Liver (tissue), 8 donors: ENCODE measurements at regions not wholly inside any gene's neighbourhood (a gene's known extent, or its start where the extent isn't known, plus 50 kb on each side); places are given as distances from the start of the nearest gene placed in this dataset.

Experiments
- DNase-seq: peaks from one replicate; pipeline ENCODE4 v3.0.0-alpha.2; 2017; ENCODE audit warnings: low spot score
- H3K27ac ChIP-seq, 2 donors: one replicate each; pipeline ENCODE4 v1.7.0; 2013; ENCODE audit warnings: inconsistent platforms in 2 of 2, low read length in 2 of 2, control low read depth in 1 of 2, low read depth in 1 of 2, mild to moderate bottlenecking in 1 of 2
- H3K27me3 ChIP-seq, 4 donors: one replicate each; pipeline versions ENCODE4 v1.6.1 to v1.7.0; 2013; ENCODE audit warnings: low read length in 3 of 4, inconsistent platforms in 1 of 4, mild to moderate bottlenecking in 1 of 4, moderate library complexity in 1 of 4; ENCODE audit not compliant: control insufficient read depth in 4 of 4, insufficient read depth in 4 of 4
- H3K36me3 ChIP-seq, 4 donors: one replicate each; pipeline versions ENCODE4 v1.6.1 to v1.7.0; 2013; ENCODE audit warnings: low read length in 3 of 4, mild to moderate bottlenecking in 3 of 4, low read depth in 1 of 4, moderate library complexity in 1 of 4; ENCODE audit not compliant: control insufficient read depth in 4 of 4, insufficient read depth in 3 of 4
- H3K4me1 ChIP-seq, 4 donors: one replicate each; pipeline versions ENCODE4 v1.6.1 to v1.7.0; 2013; ENCODE audit warnings: low read length in 3 of 4, mild to moderate bottlenecking in 3 of 4, moderate library complexity in 1 of 4; ENCODE audit not compliant: control insufficient read depth in 4 of 4, insufficient read depth in 4 of 4
- H3K4me3 ChIP-seq, 3 donors: one replicate each; pipeline versions ENCODE4 v1.6.1 to v1.7.0; 2013; ENCODE audit warnings: low read length in 3 of 3, control low read depth in 1 of 3, low read depth in 1 of 3, mild to moderate bottlenecking in 1 of 3
- H3K9ac ChIP-seq, 2 donors: one replicate each; pipeline ENCODE4 v1.7.0; 2013; ENCODE audit warnings: low read length in 2 of 2, mild to moderate bottlenecking in 2 of 2, moderate library complexity in 2 of 2, control low read depth in 1 of 2, low read depth in 1 of 2
- H3K9me3 ChIP-seq, 4 donors: one replicate each; pipeline versions ENCODE4 v1.6.1 to v1.7.0; 2013; ENCODE audit warnings: low read length in 3 of 4; ENCODE audit not compliant: control insufficient read depth in 4 of 4
- EGR1 ChIP-seq, 2 donors: IDR thresholded peaks; 2 replicates each; pipeline ENCODE4 v1.6.1; 2016 to 2018; ENCODE audit warnings: antibody characterized with exemption in 2 of 2, low read depth in 2 of 2
- FOXA1 ChIP-seq: IDR thresholded peaks from 2 replicates; pipeline ENCODE4 v1.6.1; 2016; ENCODE audit warnings: antibody characterized with exemption
- FOXA2 ChIP-seq: IDR thresholded peaks from 2 replicates; pipeline ENCODE4 v1.6.1; 2016; ENCODE audit warnings: antibody characterized with exemption
- GABPA ChIP-seq, 2 donors: IDR thresholded peaks in 1 of 2; conservative IDR thresholded peaks in 1 of 2; 2 replicates each; pipeline ENCODE4 v1.6.1; 2016; ENCODE audit warnings: antibody characterized with exemption in 2 of 2, mild to moderate bottlenecking in 1 of 2, moderate library complexity in 1 of 2
- HNF4A ChIP-seq, 2 donors: conservative IDR thresholded peaks; 2 replicates each; pipeline ENCODE4 v1.6.1; 2016; ENCODE audit warnings: antibody characterized with exemption in 2 of 2, mild to moderate bottlenecking in 2 of 2
- HNF4G ChIP-seq: IDR thresholded peaks from 2 replicates; pipeline ENCODE4 v1.6.1; 2016; ENCODE audit warnings: antibody characterized with exemption
- JUND ChIP-seq, 2 donors: IDR thresholded peaks; 2 replicates each; pipeline ENCODE4 v1.6.1; 2016; ENCODE audit warnings: antibody characterized with exemption in 2 of 2
- MAX ChIP-seq: IDR thresholded peaks from 2 replicates; pipeline ENCODE4 v1.6.1; 2016; ENCODE audit warnings: antibody characterized with exemption
- NR2F2 ChIP-seq: IDR thresholded peaks from 2 replicates; pipeline ENCODE4 v1.6.1; 2016; ENCODE audit warnings: antibody characterized with exemption
- RAD21 ChIP-seq, 2 donors: IDR thresholded peaks; 2 replicates each; pipeline ENCODE4 v1.6.1; 2016; ENCODE audit warnings: antibody characterized with exemption in 2 of 2, mild to moderate bottlenecking in 2 of 2
- REST ChIP-seq: IDR thresholded peaks from 2 replicates; pipeline ENCODE4 v1.6.1; 2016; ENCODE audit warnings: antibody characterized with exemption, mild to moderate bottlenecking
- SP1 ChIP-seq: IDR thresholded peaks from 2 replicates; pipeline ENCODE4 v1.6.1; 2018; ENCODE audit warnings: antibody characterized with exemption, mild to moderate bottlenecking
- TAF1 ChIP-seq: conservative IDR thresholded peaks from 2 replicates; pipeline ENCODE4 v1.6.1; 2016; ENCODE audit warnings: antibody characterized with exemption, mild to moderate bottlenecking
- YY1 ChIP-seq: IDR thresholded peaks from 2 replicates; pipeline ENCODE4 v1.6.1; 2016; ENCODE audit warnings: antibody characterized with exemption, mild to moderate bottlenecking
- ZBTB33 ChIP-seq: IDR thresholded peaks from 2 replicates; pipeline ENCODE4 v1.6.1; 2016; ENCODE audit warnings: antibody characterized with exemption
- WGBS: extraction: QIAGEN DNeasy Blood & Tissue Kit; methylation state at CpG from one replicate; pipeline ENCODE4 v1.1.7; 2013; 5-methylcytosine and 5-hydroxymethylcytosine counted together
- TF ChIP-seq, protein P1 (sequence below): fragments of 150-350 bp; IDR thresholded peaks from 2 replicates; pipeline ENCODE4 v1.5.1; 2017; ENCODE audit warnings: improper control_type of control experiment, low read depth, low read length; ENCODE audit not compliant: missing input control
- donor health status: healthy.
- donor health status: healthy.
- donor health status: healthy.
- donor health status: healthy.
- donor health status: healthy.

GRCh38 chr4:147139455-147140198 is 194.0 kb upstream of the TTC29 start:
- H3K36me3 ChIP-seq, result no peaks in the 10 kb centered on the region
- DNase-seq, result no peak
- H3K27ac ChIP-seq, result no peak overlapping the region
- H3K9ac ChIP-seq, result no peak overlapping the region
- no peak overlapping the region for H3K4me3 ChIP-seq
- H3K9me3 ChIP-seq, result no peaks in the 10 kb centered on the region
- peaks cover 0 to 4% (median 0%) of the 10 kb centered on the region in 4 donors for H3K4me1 ChIP-seq
- TF ChIP-seq JUND (IDR thresholded peaks at IDR 0.05) (no peak), YY1 (no peak), FOXA2 (no peak), ZBTB33 (no peak), FOXA1 (no peak), RAD21 (IDR thresholded peaks at IDR 0.05) (no peak), NR2F2 (no peak)
- TF ChIP-seq, protein P1, sequence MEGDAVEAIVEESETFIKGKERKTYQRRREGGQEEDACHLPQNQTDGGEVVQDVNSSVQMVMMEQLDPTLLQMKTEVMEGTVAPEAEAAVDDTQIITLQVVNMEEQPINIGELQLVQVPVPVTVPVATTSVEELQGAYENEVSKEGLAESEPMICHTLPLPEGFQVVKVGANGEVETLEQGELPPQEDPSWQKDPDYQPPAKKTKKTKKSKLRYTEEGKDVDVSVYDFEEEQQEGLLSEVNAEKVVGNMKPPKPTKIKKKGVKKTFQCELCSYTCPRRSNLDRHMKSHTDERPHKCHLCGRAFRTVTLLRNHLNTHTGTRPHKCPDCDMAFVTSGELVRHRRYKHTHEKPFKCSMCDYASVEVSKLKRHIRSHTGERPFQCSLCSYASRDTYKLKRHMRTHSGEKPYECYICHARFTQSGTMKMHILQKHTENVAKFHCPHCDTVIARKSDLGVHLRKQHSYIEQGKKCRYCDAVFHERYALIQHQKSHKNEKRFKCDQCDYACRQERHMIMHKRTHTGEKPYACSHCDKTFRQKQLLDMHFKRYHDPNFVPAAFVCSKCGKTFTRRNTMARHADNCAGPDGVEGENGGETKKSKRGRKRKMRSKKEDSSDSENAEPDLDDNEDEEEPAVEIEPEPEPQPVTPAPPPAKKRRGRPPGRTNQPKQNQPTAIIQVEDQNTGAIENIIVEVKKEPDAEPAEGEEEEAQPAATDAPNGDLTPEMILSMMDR, result no peak
- no peaks in the 10 kb centered on the region for H3K27me3 ChIP-seq
- 87% methylated on average over 9 of the region's 9 CpGs for WGBS

DNA sequence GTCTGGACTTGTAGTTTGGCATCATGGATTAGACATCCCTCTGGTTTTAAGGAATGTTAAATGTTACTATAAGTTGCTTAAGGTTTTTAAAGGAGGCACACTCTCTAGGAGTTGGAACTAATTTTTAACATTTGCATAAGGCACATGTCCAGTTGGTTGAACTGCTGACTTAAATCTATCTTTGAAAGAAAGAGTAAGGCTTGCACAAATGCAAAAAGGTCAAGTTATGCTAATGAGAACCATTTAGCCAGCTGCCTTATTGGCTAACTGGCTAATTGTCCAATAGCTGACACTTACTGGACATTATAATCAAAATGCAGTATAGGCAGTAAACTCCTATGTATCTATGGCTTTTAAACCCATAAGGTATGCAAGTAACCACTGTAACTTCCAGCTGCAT is 206.1 kb upstream of the TTC29 start:
- Histone ChIP-seq H3K4me3 (no peak overlapping the region), H3K27ac (no peak overlapping the region), H3K36me3 (no peaks in the 10 kb centered on the region), H3K27me3 (peaks cover 0 to 3% (median 0%) of the 10 kb centered on the region in 4 donors), H3K9ac (no peak overlapping the region), H3K4me1 (no peaks in the 10 kb centered on the region), H3K9me3 (no peaks in the 10 kb centered on the region)
- TF ChIP-seq, protein P1, result no peak
- TF ChIP-seq SP1 (no peak), EGR1 (IDR thresholded peaks at IDR 0.05; ENCODE audit: low read depth in 2 of 2) (no peak), MAX (no peak), HNF4G (no peak), FOXA1 (no peak), RAD21 (IDR thresholded peaks at IDR 0.05) (no peak), HNF4A (conservative IDR thresholded peaks at IDR 0.05) (no peak), GABPA (IDR thresholded peaks at IDR 0.05 in 1 of 2, conservative IDR thresholded peaks at IDR 0.05 in 1 of 2) (no peak), TAF1 (no peak), REST (no peak), ZBTB33 (no peak)
- no peak for DNase-seq
